C1 segment of cervical spinal cord (tissue), 14 donors: ENCODE measurements at regions not wholly inside any gene's neighbourhood (a gene's known extent, or its start where the extent isn't known, plus 50 kb on each side); places are given as distances from the start of the nearest gene placed in this dataset.
A peak's percentile ranks its signal among the peaks of the same experiment; 100 is the strongest.
"Not testable (repeated sequence)": the region's sequence is repeated elsewhere in the genome, so short reads cannot be mapped to it uniquely, and the experiment has no call there.

ENCODE experiments used
- DNase-seq, 14 donors: peaks; one replicate each; lab custom pipeline; 2025; lab: John Stamatoyannopoulos, UW

GRCh38 chr18:40283560-40283959 is 1671.5 kb upstream of the PIK3C3 start:
- DNase-seq = no peak

GRCh38 chr18:40281356-40281755 is 1673.7 kb upstream of the PIK3C3 start:
- not testable (repeated sequence) for DNase-seq

- no peak for DNase-seq
Measured at GRCh38 chr18:40274618-40275196, 1680.3 kb upstream of the PIK3C3 start.

- DNase-seq = no peak
Measured at GRCh38 chr18:40272630-40273231, 1682.3 kb upstream of the PIK3C3 start.

- no peak for DNase-seq
Measured at GRCh38 chr18:40259115-40259835, 1695.8 kb upstream of the PIK3C3 start.

- no peak for DNase-seq
Measured at GRCh38 chr18:40258311-40258710, 1696.7 kb upstream of the PIK3C3 start.

GRCh38 chr18:40250236-40250635 is 1704.8 kb upstream of the PIK3C3 start:
- DNase-seq = peak in 1 of 14 donors; percentile 30

- DNase-seq = no peak
Measured at GRCh38 chr18:40249390-40250080, 1705.5 kb upstream of the PIK3C3 start.

- not testable (repeated sequence) for DNase-seq
Measured at GRCh38 chr18:40245612-40246011, 1709.4 kb upstream of the PIK3C3 start.

- no peak for DNase-seq
Measured at GRCh38 chr18:40243607-40244006, 1711.4 kb upstream of the PIK3C3 start.

- DNase-seq = no peak
Measured at GRCh38 chr18:40235836-40236235, 1719.2 kb upstream of the PIK3C3 start.

GRCh38 chr18:40235323-40235722 is 1719.7 kb upstream of the PIK3C3 start:
- no peak for DNase-seq

- no peak for DNase-seq
Measured at GRCh38 chr18:40233931-40234616, 1721.0 kb upstream of the PIK3C3 start.

- DNase-seq = no peak
Measured at GRCh38 chr18:40222776-40223175, 1732.3 kb upstream of the PIK3C3 start.

GRCh38 chr18:40216856-40217255 is 1738.2 kb upstream of the PIK3C3 start:
- DNase-seq = no peak

- DNase-seq = no peak
Measured at GRCh38 chr18:40215979-40216378, 1739.1 kb upstream of the PIK3C3 start.

- no peak for DNase-seq
Measured at GRCh38 chr18:40210696-40211095, 1744.3 kb upstream of the PIK3C3 start.

GRCh38 chr18:40208958-40209357 is 1746.1 kb upstream of the PIK3C3 start:
- DNase-seq = no peak

GRCh38 chr18:40197711-40198110 is 1757.3 kb upstream of the PIK3C3 start:
- DNase-seq = no peak

GRCh38 chr18:40186677-40187076 is 1768.4 kb upstream of the PIK3C3 start:
- DNase-seq = no peak

GRCh38 chr18:40179729-40180461 is 1775.1 kb upstream of the PIK3C3 start:
- DNase-seq = no peak
